Uterus (tissue), 3 donors: ENCODE measurements at regions not wholly inside any gene's neighbourhood (a gene's known extent, or its start where the extent isn't known, plus 50 kb on each side); places are given as distances from the start of the nearest gene placed in this dataset.

Experiments used
- DNase-seq, 2 donors: peaks; one replicate each; pipeline ENCODE4 v3.0.0-alpha.2; 2019 to 2020
- H3K27ac ChIP-seq, 2 donors: fragments of 200-600 bp; sonication (generic); 1 replicate in 1 of 2; 2 replicates in 1 of 2; pipeline ENCODE4 v1.5.1; 2016 to 2018
- H3K27me3 ChIP-seq, 2 donors: fragments of 200-600 bp; sonication (generic); one replicate each; pipeline ENCODE4 v1.5.1; 2018 to 2019; ENCODE audit warnings: control low read depth in 1 of 2
- H3K36me3 ChIP-seq, 2 donors: fragments of 200-600 bp; sonication (generic); one replicate each; pipeline ENCODE4 v1.5.1; 2019; ENCODE audit warnings: control low read depth in 1 of 2
- H3K4me1 ChIP-seq, 2 donors: fragments of 200-600 bp; sonication (generic); one replicate each; pipeline ENCODE4 v1.5.1; 2018 to 2019; ENCODE audit warnings: control low read depth in 1 of 2
- H3K4me3 ChIP-seq, 2 donors: fragments of 200-600 bp; sonication (generic); 1 replicate in 1 of 2; 2 replicates in 1 of 2; pipeline ENCODE4 v1.5.1; 2018 to 2019; ENCODE audit warnings: mild to moderate bottlenecking in 1 of 2
- H3K9me3 ChIP-seq, 2 donors: fragments of 200-600 bp; sonication (generic); one replicate each; pipeline ENCODE4 v1.5.1; 2019; ENCODE audit warnings: control low read depth in 1 of 2
- POLR2A ChIP-seq, 2 donors: fragments of 450-650 bp; IDR thresholded peaks; one replicate each; pipeline ENCODE4 v1.6.1; 2016; ENCODE audit warnings: antibody characterized with exemption in 2 of 2, mild to moderate bottlenecking in 1 of 2, moderate library complexity in 1 of 2
- intact Hi-C: fragments of 100-400 bp; cut with DNase I; formaldehyde crosslinking; loops from one replicate; pipeline ENCODE4 v1.15.1; 2023; ENCODE audit warnings: low total_unique reads
- TF ChIP-seq, protein P1 (sequence below), 4 experiments: fragments of 200-600 bp in 2 of 4; fragments of 450-650 bp in 2 of 4; sonication (generic) in 2 of 4; IDR thresholded peaks; one replicate each; pipeline ENCODE4 v1.5.1; 2016 to 2019; ENCODE audit warnings: antibody characterized with exemption in 4 of 4, mild to moderate bottlenecking in 2 of 4, moderate library complexity in 1 of 4
- donor health status: DM: yes; HTN: yes; CAD: no.

DNA sequence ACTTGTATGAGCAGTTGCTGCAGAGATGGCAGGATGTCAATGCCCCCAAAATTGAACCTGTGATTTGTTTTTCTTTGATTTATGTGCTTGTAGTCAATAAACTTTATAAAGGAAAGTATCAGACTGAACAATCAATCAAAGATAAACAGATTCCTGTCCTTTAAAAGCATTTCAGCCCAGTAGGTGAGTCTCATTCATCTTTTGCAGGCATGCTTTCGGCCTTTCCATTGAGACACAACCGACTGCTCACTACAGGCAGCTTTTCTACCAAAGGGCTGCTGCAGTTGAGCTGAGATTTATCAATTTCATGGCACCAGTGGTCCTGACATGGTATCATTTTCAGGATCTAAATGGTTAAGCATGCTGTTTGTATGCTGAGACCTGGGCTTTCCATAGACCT, 513.6 kb upstream of the PTBP2 start:
- Histone ChIP-seq H3K27ac (no peak overlapping the region), H3K27me3 (no peaks in the 10 kb centered on the region), H3K4me1 (no peaks in the 10 kb centered on the region), H3K36me3 (no peaks in the 10 kb centered on the region), H3K9me3 (no peaks in the 10 kb centered on the region), H3K4me3 (no peak overlapping the region)
- no peak for DNase-seq
- intact Hi-C loops = no loop called here
- TF ChIP-seq, protein P1, sequence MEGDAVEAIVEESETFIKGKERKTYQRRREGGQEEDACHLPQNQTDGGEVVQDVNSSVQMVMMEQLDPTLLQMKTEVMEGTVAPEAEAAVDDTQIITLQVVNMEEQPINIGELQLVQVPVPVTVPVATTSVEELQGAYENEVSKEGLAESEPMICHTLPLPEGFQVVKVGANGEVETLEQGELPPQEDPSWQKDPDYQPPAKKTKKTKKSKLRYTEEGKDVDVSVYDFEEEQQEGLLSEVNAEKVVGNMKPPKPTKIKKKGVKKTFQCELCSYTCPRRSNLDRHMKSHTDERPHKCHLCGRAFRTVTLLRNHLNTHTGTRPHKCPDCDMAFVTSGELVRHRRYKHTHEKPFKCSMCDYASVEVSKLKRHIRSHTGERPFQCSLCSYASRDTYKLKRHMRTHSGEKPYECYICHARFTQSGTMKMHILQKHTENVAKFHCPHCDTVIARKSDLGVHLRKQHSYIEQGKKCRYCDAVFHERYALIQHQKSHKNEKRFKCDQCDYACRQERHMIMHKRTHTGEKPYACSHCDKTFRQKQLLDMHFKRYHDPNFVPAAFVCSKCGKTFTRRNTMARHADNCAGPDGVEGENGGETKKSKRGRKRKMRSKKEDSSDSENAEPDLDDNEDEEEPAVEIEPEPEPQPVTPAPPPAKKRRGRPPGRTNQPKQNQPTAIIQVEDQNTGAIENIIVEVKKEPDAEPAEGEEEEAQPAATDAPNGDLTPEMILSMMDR (IDR thresholded peaks at IDR 0.05) = no peak
- no peak for TF ChIP-seq POLR2A (IDR thresholded peaks at IDR 0.05)

DNA sequence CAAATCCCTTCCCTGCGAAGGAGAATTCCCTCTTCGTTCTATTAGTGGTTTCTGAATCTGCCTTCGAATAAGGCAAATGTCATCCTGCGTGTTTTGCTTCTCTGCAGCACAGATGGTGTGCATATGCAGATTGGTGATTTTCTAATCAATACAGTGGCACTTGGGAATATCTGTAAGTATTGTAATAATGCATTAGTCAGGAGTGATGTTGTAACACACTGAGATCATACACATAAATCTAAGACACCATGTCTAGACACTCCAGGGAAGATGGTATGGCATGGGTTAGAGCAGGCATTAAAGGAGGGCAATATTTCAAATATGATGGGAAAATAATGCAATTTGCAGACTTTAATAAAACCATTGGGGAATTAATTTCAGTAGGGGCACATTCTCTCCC, 513.2 kb upstream of the PTBP2 start:
- no peak for DNase-seq
- Histone ChIP-seq H3K9me3 (no peaks in the 10 kb centered on the region), H3K4me3 (no peak overlapping the region), H3K4me1 (no peaks in the 10 kb centered on the region), H3K36me3 (no peaks in the 10 kb centered on the region), H3K27ac (no peak overlapping the region), H3K27me3 (no peaks in the 10 kb centered on the region)
- TF ChIP-seq, protein P1 (IDR thresholded peaks at IDR 0.05) = no peak
- intact Hi-C loops = no loop called here

DNA sequence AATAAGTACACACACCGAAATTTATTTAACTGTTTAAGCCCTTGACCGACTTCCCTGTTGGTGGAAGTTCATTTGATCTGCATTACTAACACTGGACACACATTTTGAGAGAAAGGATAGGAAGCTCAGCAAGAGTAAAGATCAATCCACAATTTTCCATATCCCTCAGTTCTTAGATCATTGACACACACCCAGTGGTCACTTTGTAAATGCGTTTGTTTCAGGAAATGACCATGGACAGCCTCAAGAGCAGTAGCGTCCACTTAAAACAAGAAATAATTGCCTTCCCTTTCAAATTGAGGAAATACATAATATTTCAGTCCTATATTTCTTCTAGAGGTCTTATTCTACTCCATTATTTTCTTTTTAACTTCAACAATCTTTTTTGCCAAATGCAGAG, 511.5 kb upstream of the PTBP2 start:
- no peak for DNase-seq
- TF ChIP-seq, protein P1 (IDR thresholded peaks at IDR 0.05) = no peak
- no peak for TF ChIP-seq POLR2A (IDR thresholded peaks at IDR 0.05)
- Histone ChIP-seq H3K36me3 (no peaks in the 10 kb centered on the region), H3K4me3 (no peak overlapping the region), H3K27ac (no peak overlapping the region), H3K27me3 (no peaks in the 10 kb centered on the region), H3K9me3 (no peaks in the 10 kb centered on the region), H3K4me1 (no peaks in the 10 kb centered on the region)
- intact Hi-C loops = no loop called here

DNA sequence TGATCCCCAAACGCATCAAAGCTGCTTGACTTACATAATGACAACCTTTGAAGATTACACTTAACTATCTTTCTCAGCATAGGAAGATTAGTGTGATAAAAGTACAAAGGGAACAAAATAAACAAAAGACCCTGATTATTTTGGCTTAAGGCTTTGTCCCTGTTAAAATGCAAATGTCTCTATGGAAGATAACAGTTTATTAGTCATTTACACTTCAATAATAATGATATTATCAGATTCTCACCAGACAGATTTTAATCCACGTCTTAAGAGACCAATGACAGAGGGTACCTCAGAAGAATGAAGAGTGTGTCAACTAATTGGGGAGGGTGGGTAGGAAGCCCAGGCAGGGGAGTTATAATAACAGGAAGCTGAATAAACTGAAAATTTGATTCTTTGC, 510.4 kb upstream of the PTBP2 start:
- no peak for TF ChIP-seq POLR2A (IDR thresholded peaks at IDR 0.05)
- TF ChIP-seq, protein P1 (IDR thresholded peaks at IDR 0.05) = no peak
- Histone ChIP-seq H3K4me3 (no peak overlapping the region), H3K4me1 (no peaks in the 10 kb centered on the region), H3K36me3 (no peaks in the 10 kb centered on the region), H3K9me3 (no peaks in the 10 kb centered on the region), H3K27ac (no peak overlapping the region), H3K27me3 (no peaks in the 10 kb centered on the region)
- intact Hi-C loops = no loop called here
- no peak for DNase-seq

DNA sequence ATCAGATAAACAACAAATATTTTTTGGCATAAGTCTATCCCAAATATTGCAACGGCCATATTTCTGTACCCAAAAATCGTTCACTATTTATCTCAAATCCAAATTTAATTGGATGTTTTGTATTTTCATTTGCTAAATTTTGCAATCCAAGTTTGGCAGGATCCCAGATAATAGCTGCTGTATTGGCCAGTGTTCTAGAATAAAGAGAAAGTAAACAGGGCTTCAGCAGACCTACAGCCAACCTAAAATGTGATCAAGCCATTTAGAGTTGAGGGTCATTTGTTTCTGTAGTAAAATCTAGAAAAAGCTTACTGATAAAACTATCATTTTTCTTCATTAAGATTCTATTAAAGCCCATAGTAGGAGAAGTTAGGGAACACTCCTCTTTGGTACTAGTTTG, 506.6 kb upstream of the PTBP2 start:
- TF ChIP-seq, protein P1 (IDR thresholded peaks at IDR 0.05) = no peak
- TF ChIP-seq POLR2A (IDR thresholded peaks at IDR 0.05) = no peak
- no peak for DNase-seq
- Histone ChIP-seq H3K9me3 (no peaks in the 10 kb centered on the region), H3K36me3 (no peaks in the 10 kb centered on the region), H3K27ac (no peak overlapping the region), H3K4me1 (no peaks in the 10 kb centered on the region), H3K27me3 (no peaks in the 10 kb centered on the region), H3K4me3 (no peak overlapping the region)
- intact Hi-C loops = no loop called here
